BLaER1 (cell line): ENCODE measurements at regions not wholly inside any gene's neighbourhood (a gene's known extent, or its start where the extent isn't known, plus 50 kb on each side); places are given as distances from the start of the nearest gene placed in this dataset.
"Not testable (repeated sequence)": the region's sequence is repeated elsewhere in the genome, so short reads cannot be mapped to it uniquely, and the experiment has no call there.

Experiments used
- H3K27ac ChIP-seq: shearing (Covaris generic); formaldehyde crosslinking; 2 replicates; pipeline ENCODE4 v1.8.1; 2022
- H3K27me3 ChIP-seq: shearing (Covaris generic); formaldehyde crosslinking; 2 replicates; pipeline ENCODE4 v1.8.1; 2022
- H3K36me3 ChIP-seq: shearing (Covaris generic); formaldehyde crosslinking; 2 replicates; pipeline ENCODE4 v1.8.1; 2022
- H3K4me1 ChIP-seq: shearing (Covaris generic); formaldehyde crosslinking; 2 replicates; pipeline ENCODE4 v1.8.1; 2022
- H3K4me2 ChIP-seq: shearing (Covaris generic); formaldehyde crosslinking; 2 replicates; pipeline ENCODE4 v1.8.1; 2022
- H3K4me3 ChIP-seq: shearing (Covaris generic); formaldehyde crosslinking; 2 replicates; pipeline ENCODE4 v1.8.1; 2022
- H3K9ac ChIP-seq: shearing (Covaris generic); formaldehyde crosslinking; 2 replicates; pipeline ENCODE4 v1.8.1; 2022
- H3K9me3 ChIP-seq: shearing (Covaris generic); formaldehyde crosslinking; 2 replicates; pipeline ENCODE4 v1.8.1; 2022
- H4K20me1 ChIP-seq: shearing (Covaris generic); formaldehyde crosslinking; 2 replicates; pipeline ENCODE4 v1.8.1; 2022
- Cebpa-rat ChIP-seq: shearing (Covaris generic); IDR thresholded peaks from 2 replicates; pipeline ENCODE4 v1.8.1; 2022

DNA sequence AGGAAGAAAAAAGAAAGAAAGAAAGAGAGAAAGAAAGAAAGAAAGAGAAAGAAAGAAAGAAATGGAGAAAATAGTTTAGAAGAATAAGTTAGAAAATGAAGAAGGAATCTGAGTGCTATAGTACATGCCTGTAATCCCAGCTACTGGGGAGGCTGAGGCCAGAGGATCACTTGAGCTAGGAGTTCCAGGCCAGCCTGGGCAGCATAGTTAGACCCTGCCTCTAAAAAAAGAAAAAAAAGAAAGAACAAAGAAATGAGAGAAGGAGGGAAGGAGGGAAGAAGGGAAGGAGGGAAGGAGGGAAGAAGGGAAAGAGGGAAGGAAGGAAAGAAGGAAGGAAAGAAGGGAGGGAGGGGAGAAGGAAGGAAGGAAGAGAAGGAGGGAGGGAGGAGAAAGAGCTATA, 1339.8 kb downstream of the OLFM4 start:
- TF ChIP-seq Cebpa-rat, result no peak
- Histone ChIP-seq H3K9ac (no peak overlapping the region), H3K27ac (no peak overlapping the region), H3K4me2 (no peak overlapping the region), H3K4me1 (no peaks in the 10 kb centered on the region), H3K27me3 (no peaks in the 10 kb centered on the region), H4K20me1 (no peaks in the 10 kb centered on the region), H3K36me3 (no peaks in the 10 kb centered on the region), H3K9me3 (no peaks in the 10 kb centered on the region), H3K4me3 (no peak overlapping the region)

DNA sequence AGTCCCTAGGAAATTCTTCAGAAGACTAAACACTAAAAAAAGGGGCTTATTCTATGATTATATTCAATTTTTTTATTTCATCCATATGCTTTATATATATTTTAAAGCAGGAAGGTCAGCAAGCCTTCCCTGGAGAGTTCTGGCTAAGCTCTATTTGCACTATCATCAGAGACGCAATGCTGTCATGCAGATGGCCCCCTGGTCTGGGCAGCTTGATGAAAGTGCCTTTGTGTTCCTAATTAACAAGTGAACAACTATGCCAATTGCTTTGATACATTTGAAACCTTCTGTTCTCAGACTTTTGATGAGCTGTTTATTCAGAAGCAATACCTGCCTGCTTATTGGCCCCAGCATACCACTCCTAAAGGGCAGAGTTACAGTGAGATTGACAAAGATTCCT, 1344.6 kb downstream of the OLFM4 start:
- no peak overlapping the region for H3K4me3 ChIP-seq
- H3K27ac ChIP-seq, result no peak overlapping the region

DNA sequence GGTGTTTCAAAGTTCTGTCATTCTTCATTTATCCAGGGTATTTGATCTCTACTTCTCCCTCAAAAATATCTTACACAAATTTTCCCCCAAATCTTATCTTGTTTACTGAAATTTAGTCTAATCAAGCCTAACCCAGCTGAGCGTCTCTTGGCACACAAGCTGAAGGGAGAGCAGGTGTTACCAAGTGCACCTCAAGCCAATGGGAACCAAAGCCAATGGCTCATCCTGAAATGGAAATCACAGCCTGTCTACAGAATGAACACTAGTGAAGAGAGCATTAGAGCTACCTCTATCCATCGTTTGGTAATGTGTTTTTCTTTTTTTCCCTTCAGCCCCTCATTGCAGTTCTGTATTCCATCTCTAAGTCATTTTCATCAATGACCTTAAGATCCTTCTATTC, 1350.8 kb downstream of the OLFM4 start:
- Histone ChIP-seq H3K9ac (no peak overlapping the region), H3K4me1 (no peaks in the 10 kb centered on the region), H4K20me1 (no peaks in the 10 kb centered on the region), H3K27me3 (no peaks in the 10 kb centered on the region), H3K4me3 (no peak overlapping the region), H3K36me3 (no peaks in the 10 kb centered on the region), H3K4me2 (no peak overlapping the region), H3K9me3 (no peaks in the 10 kb centered on the region), H3K27ac (no peak overlapping the region)
- TF ChIP-seq Cebpa-rat, result no peak

More for the DNA sequence above, 1344.6 kb downstream of the OLFM4 start:
- no peaks in the 10 kb centered on the region for H3K9me3 ChIP-seq
- H3K9ac ChIP-seq, result no peak overlapping the region
- no peaks in the 10 kb centered on the region for H3K36me3 ChIP-seq
- H3K4me2 ChIP-seq, result no peak overlapping the region
- no peaks in the 10 kb centered on the region for H3K4me1 ChIP-seq
- no peaks in the 10 kb centered on the region for H3K27me3 ChIP-seq
- TF ChIP-seq Cebpa-rat, result no peak
- H4K20me1 ChIP-seq, result no peaks in the 10 kb centered on the region

DNA sequence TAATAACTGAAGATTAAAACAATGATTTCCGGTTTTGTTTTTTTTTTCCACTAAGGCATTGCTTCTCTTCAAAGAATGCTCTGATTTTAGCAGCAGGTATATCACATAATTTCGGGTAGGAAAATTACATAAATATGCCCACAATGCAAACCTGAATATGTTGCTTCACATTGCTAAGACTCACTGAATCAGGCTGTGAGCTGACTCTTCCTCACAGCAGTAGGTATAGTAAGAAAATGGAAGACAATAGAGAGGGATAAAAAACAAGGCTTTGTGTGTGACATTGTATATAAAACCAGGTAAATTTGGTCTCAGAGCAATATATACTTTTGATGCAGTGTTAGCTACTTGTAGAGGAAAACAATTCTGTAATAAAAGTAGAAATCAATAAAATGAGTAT, 1355.0 kb downstream of the OLFM4 start:
- H3K4me1 ChIP-seq, result no peaks in the 10 kb centered on the region
- no peak overlapping the region for H3K4me3 ChIP-seq
- no peak for TF ChIP-seq Cebpa-rat
- H3K27me3 ChIP-seq, result no peaks in the 10 kb centered on the region
- H3K9ac ChIP-seq, result no peak overlapping the region
- no peaks in the 10 kb centered on the region for H3K9me3 ChIP-seq
- no peak overlapping the region for H3K27ac ChIP-seq
- no peak overlapping the region for H3K4me2 ChIP-seq
- H4K20me1 ChIP-seq, result no peaks in the 10 kb centered on the region
- no peaks in the 10 kb centered on the region for H3K36me3 ChIP-seq

DNA sequence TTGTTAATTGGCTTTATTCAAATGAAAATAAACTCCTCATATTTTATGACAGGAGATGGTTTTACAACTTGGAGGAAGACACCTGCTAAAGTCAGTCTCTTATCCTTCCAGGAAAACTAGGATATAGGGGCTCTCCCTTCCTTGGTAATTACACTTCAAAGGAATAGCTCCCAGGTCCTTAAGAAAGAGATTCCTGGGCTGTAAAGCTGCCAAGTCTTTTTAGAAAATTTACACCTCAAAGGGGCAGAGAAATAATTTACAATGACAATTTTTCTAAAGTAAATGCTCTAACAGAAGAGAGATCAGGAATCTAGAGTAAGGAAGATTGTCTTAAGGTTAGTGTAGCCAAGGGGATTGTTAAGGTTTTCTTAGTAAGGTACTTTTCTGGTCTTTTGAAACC, 1359.0 kb downstream of the OLFM4 start:
- Histone ChIP-seq H3K9ac (no peak overlapping the region), H3K27me3 (no peaks in the 10 kb centered on the region), H3K36me3 (no peaks in the 10 kb centered on the region), H3K4me1 (no peaks in the 10 kb centered on the region), H3K4me3 (no peak overlapping the region), H3K9me3 (no peaks in the 10 kb centered on the region), H4K20me1 (no peaks in the 10 kb centered on the region), H3K27ac (no peak overlapping the region), H3K4me2 (no peak overlapping the region)
- TF ChIP-seq Cebpa-rat, result no peak

DNA sequence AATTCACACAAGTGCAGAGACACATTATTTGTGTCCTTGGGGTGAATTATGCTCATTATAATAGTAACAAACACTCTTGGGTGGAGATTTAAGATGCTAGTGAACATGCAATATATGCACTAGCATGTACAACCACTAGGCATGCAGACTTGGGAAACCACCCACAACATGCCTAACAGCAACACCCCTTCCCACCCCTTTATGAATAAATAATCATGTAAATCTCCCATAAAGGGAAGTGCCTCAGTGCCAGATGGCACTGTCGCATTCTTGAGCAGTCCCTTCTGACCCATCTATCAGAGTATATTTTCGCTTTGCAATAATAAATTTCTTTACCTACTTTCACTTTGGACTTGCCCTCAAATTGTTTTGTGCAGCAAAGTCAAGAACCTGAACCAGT, 1362.2 kb downstream of the OLFM4 start:
- Histone ChIP-seq H3K36me3 (no peaks in the 10 kb centered on the region), H3K4me2 (no peak overlapping the region), H3K9ac (no peak overlapping the region), H4K20me1 (no peaks in the 10 kb centered on the region), H3K4me3 (no peak overlapping the region), H3K9me3 (no peaks in the 10 kb centered on the region), H3K27me3 (no peaks in the 10 kb centered on the region), H3K27ac (no peak overlapping the region), H3K4me1 (no peaks in the 10 kb centered on the region)
- TF ChIP-seq Cebpa-rat, result no peak

DNA sequence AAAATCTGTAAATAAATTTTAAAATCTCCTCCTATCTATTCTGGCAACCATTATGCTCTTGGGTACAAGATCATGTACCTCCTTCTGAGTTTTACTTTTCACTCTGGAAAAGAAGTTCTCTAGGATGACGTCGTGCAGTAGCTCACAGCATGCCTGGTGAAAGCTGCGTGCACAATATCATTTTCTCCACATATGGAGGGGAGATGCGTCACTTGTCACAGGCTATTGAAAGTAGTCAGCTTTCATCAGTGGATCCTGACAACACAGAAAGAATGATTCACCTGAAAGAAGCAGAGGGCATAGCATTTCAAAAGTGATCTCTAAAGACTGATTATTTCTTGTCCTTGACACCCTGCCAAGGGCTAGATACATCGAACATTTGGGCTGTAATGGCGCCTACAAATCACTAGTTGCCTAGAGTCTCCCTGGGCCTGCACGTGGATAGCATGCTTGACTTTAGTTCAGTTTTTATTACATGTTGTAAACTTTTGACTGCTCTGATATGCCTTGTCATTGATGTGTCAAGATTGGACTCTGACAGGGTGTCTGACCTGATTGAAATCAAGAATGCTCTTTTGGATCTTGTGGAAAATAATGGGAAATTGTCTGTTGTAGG, 1365.6 kb downstream of the OLFM4 start:
- Histone ChIP-seq H3K4me2 (no peak overlapping the region), H4K20me1 (no peaks in the 10 kb centered on the region), H3K27ac (no peak overlapping the region), H3K4me3 (no peak overlapping the region), H3K4me1 (no peaks in the 10 kb centered on the region), H3K36me3 (no peaks in the 10 kb centered on the region), H3K9me3 (no peaks in the 10 kb centered on the region), H3K9ac (no peak overlapping the region), H3K27me3 (no peaks in the 10 kb centered on the region)
- no peak for TF ChIP-seq Cebpa-rat

DNA sequence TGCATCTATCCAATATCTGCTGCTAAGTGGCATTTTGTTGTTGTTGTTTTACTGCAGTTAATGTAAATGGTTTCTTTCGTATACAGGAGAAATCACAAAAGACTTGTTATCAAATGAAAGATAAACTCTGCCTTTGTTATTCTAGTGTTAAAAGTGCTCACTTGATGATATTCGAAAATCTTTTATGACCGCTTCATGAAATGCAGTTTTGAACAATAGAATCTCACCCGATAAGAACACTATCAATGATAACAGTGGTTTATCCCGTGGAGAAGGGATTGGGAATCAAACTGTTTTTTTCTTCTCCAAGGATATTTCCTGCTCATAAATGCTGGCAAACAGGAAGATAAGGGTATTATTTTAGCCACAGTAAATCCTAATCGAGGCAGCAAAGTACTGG, 1366.3 kb downstream of the OLFM4 start:
- Histone ChIP-seq H3K9ac (no peak overlapping the region), H3K4me2 (no peak overlapping the region)
- TF ChIP-seq Cebpa-rat, result no peak

DNA sequence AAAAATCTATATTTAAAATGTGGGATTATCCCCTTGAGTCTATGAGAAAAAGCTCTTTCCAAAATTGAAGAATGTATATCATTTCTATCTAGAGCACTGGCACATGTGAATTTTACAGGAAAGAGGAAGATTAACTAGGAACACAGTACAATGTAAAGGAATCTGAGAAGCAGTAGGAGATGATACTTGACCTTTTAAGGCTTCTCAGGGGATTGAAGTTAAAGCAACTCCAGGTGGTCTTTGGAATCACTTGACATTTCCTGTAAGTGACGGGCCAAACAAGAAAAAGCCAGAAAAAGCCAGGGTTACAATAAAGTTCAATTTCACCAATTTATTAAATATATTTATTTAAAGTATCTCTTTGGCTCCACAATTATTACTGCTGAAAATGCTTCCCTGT, 1373.9 kb downstream of the OLFM4 start:
- Histone ChIP-seq H3K36me3 (no peaks in the 10 kb centered on the region), H4K20me1 (no peaks in the 10 kb centered on the region), H3K4me1 (no peaks in the 10 kb centered on the region), H3K9ac (no peak overlapping the region), H3K4me3 (no peak overlapping the region), H3K9me3 (no peaks in the 10 kb centered on the region), H3K4me2 (no peak overlapping the region), H3K27ac (no peak overlapping the region), H3K27me3 (no peaks in the 10 kb centered on the region)
- no peak for TF ChIP-seq Cebpa-rat

More for the DNA sequence above, 1366.3 kb downstream of the OLFM4 start:
- no peak overlapping the region for H3K4me3 ChIP-seq
- no peaks in the 10 kb centered on the region for H3K36me3 ChIP-seq
- H3K27ac ChIP-seq, result no peak overlapping the region
- no peaks in the 10 kb centered on the region for H3K27me3 ChIP-seq
- no peaks in the 10 kb centered on the region for H3K4me1 ChIP-seq
- H3K9me3 ChIP-seq, result no peaks in the 10 kb centered on the region
- H4K20me1 ChIP-seq, result no peaks in the 10 kb centered on the region

DNA sequence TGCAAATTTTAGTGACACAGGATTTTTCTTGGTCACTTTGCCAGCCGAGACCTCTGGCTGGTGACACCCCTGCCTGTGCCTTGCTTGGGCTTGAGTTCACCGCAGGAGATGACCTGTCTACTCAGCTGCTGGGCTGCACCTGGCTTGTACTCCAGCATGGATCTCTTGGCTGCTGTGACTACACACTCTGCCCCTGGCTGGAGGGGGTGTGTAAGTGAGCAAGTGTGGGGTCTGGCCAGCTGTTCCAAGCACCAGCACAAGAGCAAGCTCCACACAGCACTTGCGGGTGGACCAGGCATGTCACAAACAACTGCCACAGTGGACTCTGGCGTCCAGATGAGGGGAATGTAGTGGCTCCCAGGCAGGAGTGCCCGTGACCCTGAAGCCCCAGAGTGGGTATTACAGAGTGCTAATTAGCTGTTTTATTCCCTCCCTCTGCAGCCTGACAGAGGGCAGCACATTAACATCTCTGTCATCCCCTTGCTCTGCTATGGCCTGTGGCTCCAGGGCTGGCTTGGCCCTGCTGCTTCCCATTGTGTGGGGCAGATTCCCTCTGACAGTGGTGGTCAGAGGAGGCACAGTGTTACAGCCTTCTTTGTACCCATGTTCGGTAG, 1387.2 kb downstream of the OLFM4 start:
- H4K20me1 ChIP-seq, result no peaks in the 10 kb centered on the region
- no peaks in the 10 kb centered on the region for H3K36me3 ChIP-seq
- H3K27me3 ChIP-seq, result no peaks in the 10 kb centered on the region
- TF ChIP-seq Cebpa-rat, result no peak
- peaks cover 9% of the 10 kb centered on the region; the same call in 1 of the 2 replicates for H3K9me3 ChIP-seq
- no peak overlapping the region for H3K4me2 ChIP-seq
- H3K9ac ChIP-seq, result no peak overlapping the region
- no peak overlapping the region for H3K4me3 ChIP-seq
- no peak overlapping the region for H3K27ac ChIP-seq
- H3K4me1 ChIP-seq, result no peaks in the 10 kb centered on the region

DNA sequence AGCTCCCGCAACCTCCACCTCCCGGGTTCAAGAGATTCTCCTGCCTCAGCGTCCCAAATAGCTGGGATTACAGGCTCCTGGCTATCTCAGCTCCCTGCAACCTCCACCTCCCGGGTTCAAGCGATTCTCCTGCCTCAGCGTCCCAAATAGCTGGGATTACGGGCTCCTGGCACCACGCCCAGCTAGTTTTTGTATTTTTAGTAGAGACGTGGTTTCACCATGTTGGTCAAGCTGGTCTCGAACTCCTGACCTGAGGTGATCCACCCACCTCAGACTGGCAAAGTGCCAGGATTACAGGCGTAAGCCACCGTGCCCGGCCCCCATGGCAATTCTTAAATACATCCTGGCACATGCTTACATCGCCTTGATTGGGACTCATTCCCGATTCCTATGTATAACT, 1394.3 kb downstream of the OLFM4 start:
- not testable (repeated sequence) for H4K20me1 ChIP-seq, H3K27me3 ChIP-seq, H3K4me2 ChIP-seq, H3K36me3 ChIP-seq, H3K4me3 ChIP-seq, H3K27ac ChIP-seq, H3K4me1 ChIP-seq, H3K9me3 ChIP-seq, H3K9ac ChIP-seq
